ENCODE measurements at regions not wholly inside any gene's neighbourhood (a gene's known extent, or its start where the extent isn't known, plus 50 kb on each side); places are given as distances from the start of the nearest gene placed in this dataset.
"Not testable (repeated sequence)": the region's sequence is repeated elsewhere in the genome, so short reads cannot be mapped to it uniquely, and the experiment has no call there.

- H3K4me1 ChIP-seq (ENCODE audit: control insufficient read depth, insufficient read depth, low read length), result peaks cover 7% of the 10 kb centered on the region
- H3K36me3 ChIP-seq (ENCODE audit: control insufficient read depth, insufficient read depth, low read length), result no peaks in the 10 kb centered on the region
- no peaks in the 10 kb centered on the region for H3K27me3 ChIP-seq (ENCODE audit: control insufficient read depth, insufficient read depth, low read length)
- H3K9ac ChIP-seq (ENCODE audit: low read length), result no peak overlapping the region
- H3K27ac ChIP-seq (ENCODE audit: low read depth, low read length), result no peak overlapping the region
- H3K4me3 ChIP-seq (ENCODE audit: low read length), result no peak overlapping the region
These were observed 339.3 kb downstream of the PCNX1 start for GRCh38 chr14:71246539-71246938.

GRCh38 chr14:71247106-71247505 is 339.8 kb downstream of the PCNX1 start:
- Histone ChIP-seq H3K36me3 (ENCODE audit: control insufficient read depth, insufficient read depth, low read length) (no peaks in the 10 kb centered on the region), H3K27me3 (ENCODE audit: control insufficient read depth, insufficient read depth, low read length) (no peaks in the 10 kb centered on the region), H3K9ac (ENCODE audit: low read length) (no peak overlapping the region), H3K4me1 (ENCODE audit: control insufficient read depth, insufficient read depth, low read length) (peaks cover 7% of the 10 kb centered on the region), H3K4me3 (ENCODE audit: low read length) (no peak overlapping the region), H3K27ac (ENCODE audit: low read depth, low read length) (no peak overlapping the region)

- no peak overlapping the region for H3K9ac ChIP-seq (ENCODE audit: low read length)
- no peaks in the 10 kb centered on the region for H3K4me1 ChIP-seq (ENCODE audit: control insufficient read depth, insufficient read depth, low read length)
- no peak overlapping the region for H3K27ac ChIP-seq (ENCODE audit: low read depth, low read length)
- no peaks in the 10 kb centered on the region for H3K36me3 ChIP-seq (ENCODE audit: control insufficient read depth, insufficient read depth, low read length)
- no peaks in the 10 kb centered on the region for H3K27me3 ChIP-seq (ENCODE audit: control insufficient read depth, insufficient read depth, low read length)
- H3K4me3 ChIP-seq (ENCODE audit: low read length), result no peak overlapping the region
These were observed 340.9 kb downstream of the PCNX1 start for GRCh38 chr14:71248194-71248593.

GRCh38 chr14:71250347-71250746 is 343.1 kb downstream of the PCNX1 start:
- Histone ChIP-seq H3K27me3 (ENCODE audit: control insufficient read depth, insufficient read depth, low read length) (no peaks in the 10 kb centered on the region), H3K4me1 (ENCODE audit: control insufficient read depth, insufficient read depth, low read length) (no peaks in the 10 kb centered on the region), H3K36me3 (ENCODE audit: control insufficient read depth, insufficient read depth, low read length) (no peaks in the 10 kb centered on the region), H3K27ac (ENCODE audit: low read depth, low read length) (no peak overlapping the region), H3K9ac (ENCODE audit: low read length) (no peak overlapping the region), H3K4me3 (ENCODE audit: low read length) (no peak overlapping the region)

GRCh38 chr14:71250791-71251190 is 343.5 kb downstream of the PCNX1 start:
- no peak overlapping the region for H3K27ac ChIP-seq (ENCODE audit: low read depth, low read length)
- H3K9ac ChIP-seq (ENCODE audit: low read length), result no peak overlapping the region
- no peaks in the 10 kb centered on the region for H3K36me3 ChIP-seq (ENCODE audit: control insufficient read depth, insufficient read depth, low read length)
- H3K4me1 ChIP-seq (ENCODE audit: control insufficient read depth, insufficient read depth, low read length), result no peaks in the 10 kb centered on the region
- H3K4me3 ChIP-seq (ENCODE audit: low read length), result no peak overlapping the region
- no peaks in the 10 kb centered on the region for H3K27me3 ChIP-seq (ENCODE audit: control insufficient read depth, insufficient read depth, low read length)

- H3K36me3 ChIP-seq (ENCODE audit: control insufficient read depth, insufficient read depth, low read length); H3K9ac ChIP-seq (ENCODE audit: low read length); H3K4me1 ChIP-seq (ENCODE audit: control insufficient read depth, insufficient read depth, low read length); H3K27ac ChIP-seq (ENCODE audit: low read depth, low read length); H3K4me3 ChIP-seq (ENCODE audit: low read length); H3K27me3 ChIP-seq (ENCODE audit: control insufficient read depth, insufficient read depth, low read length): not testable (repeated sequence)
These were observed 346.9 kb downstream of the PCNX1 start for GRCh38 chr14:71254091-71254719.

GRCh38 chr14:71261206-71261605 is 353.9 kb downstream of the PCNX1 start:
- no peaks in the 10 kb centered on the region for H3K4me1 ChIP-seq (ENCODE audit: control insufficient read depth, insufficient read depth, low read length)
- H3K27me3 ChIP-seq (ENCODE audit: control insufficient read depth, insufficient read depth, low read length), result no peaks in the 10 kb centered on the region
- no peak overlapping the region for H3K4me3 ChIP-seq (ENCODE audit: low read length)
- no peak overlapping the region for H3K9ac ChIP-seq (ENCODE audit: low read length)
- no peaks in the 10 kb centered on the region for H3K36me3 ChIP-seq (ENCODE audit: control insufficient read depth, insufficient read depth, low read length)
- H3K27ac ChIP-seq (ENCODE audit: low read depth, low read length), result no peak overlapping the region

- Histone ChIP-seq H3K4me1 (ENCODE audit: control insufficient read depth, insufficient read depth, low read length) (no peaks in the 10 kb centered on the region), H3K36me3 (ENCODE audit: control insufficient read depth, insufficient read depth, low read length) (no peaks in the 10 kb centered on the region), H3K9ac (ENCODE audit: low read length) (no peak overlapping the region), H3K27ac (ENCODE audit: low read depth, low read length) (no peak overlapping the region), H3K27me3 (ENCODE audit: control insufficient read depth, insufficient read depth, low read length) (no peaks in the 10 kb centered on the region), H3K4me3 (ENCODE audit: low read length) (no peak overlapping the region)
These were observed 355.2 kb downstream of the PCNX1 start for GRCh38 chr14:71262441-71262840.

GRCh38 chr14:71264260-71264659 is 357.0 kb downstream of the PCNX1 start:
- Histone ChIP-seq H3K36me3 (ENCODE audit: control insufficient read depth, insufficient read depth, low read length) (no peaks in the 10 kb centered on the region), H3K9ac (ENCODE audit: low read length) (no peak overlapping the region), H3K4me3 (ENCODE audit: low read length) (no peak overlapping the region), H3K4me1 (ENCODE audit: control insufficient read depth, insufficient read depth, low read length) (no peaks in the 10 kb centered on the region), H3K27me3 (ENCODE audit: control insufficient read depth, insufficient read depth, low read length) (no peaks in the 10 kb centered on the region), H3K27ac (ENCODE audit: low read depth, low read length) (no peak overlapping the region)

- no peak overlapping the region for H3K4me3 ChIP-seq (ENCODE audit: low read length)
- H3K9ac ChIP-seq (ENCODE audit: low read length), result no peak overlapping the region
- H3K27me3 ChIP-seq (ENCODE audit: control insufficient read depth, insufficient read depth, low read length), result no peaks in the 10 kb centered on the region
- H3K4me1 ChIP-seq (ENCODE audit: control insufficient read depth, insufficient read depth, low read length), result no peaks in the 10 kb centered on the region
- H3K27ac ChIP-seq (ENCODE audit: low read depth, low read length), result no peak overlapping the region
- no peaks in the 10 kb centered on the region for H3K36me3 ChIP-seq (ENCODE audit: control insufficient read depth, insufficient read depth, low read length)
These were observed 359.8 kb downstream of the PCNX1 start for GRCh38 chr14:71267007-71267513.

GRCh38 chr14:71267691-71268090 is 360.4 kb downstream of the PCNX1 start:
- Histone ChIP-seq H3K4me3 (ENCODE audit: low read length) (no peak overlapping the region), H3K9ac (ENCODE audit: low read length) (no peak overlapping the region), H3K36me3 (ENCODE audit: control insufficient read depth, insufficient read depth, low read length) (no peaks in the 10 kb centered on the region), H3K4me1 (ENCODE audit: control insufficient read depth, insufficient read depth, low read length) (no peaks in the 10 kb centered on the region), H3K27ac (ENCODE audit: low read depth, low read length) (no peak overlapping the region), H3K27me3 (ENCODE audit: control insufficient read depth, insufficient read depth, low read length) (no peaks in the 10 kb centered on the region)

- H3K27ac ChIP-seq (ENCODE audit: low read depth, low read length), result no peak overlapping the region
- no peaks in the 10 kb centered on the region for H3K36me3 ChIP-seq (ENCODE audit: control insufficient read depth, insufficient read depth, low read length)
- H3K27me3 ChIP-seq (ENCODE audit: control insufficient read depth, insufficient read depth, low read length), result no peaks in the 10 kb centered on the region
- no peaks in the 10 kb centered on the region for H3K4me1 ChIP-seq (ENCODE audit: control insufficient read depth, insufficient read depth, low read length)
- no peak overlapping the region for H3K9ac ChIP-seq (ENCODE audit: low read length)
- no peak overlapping the region for H3K4me3 ChIP-seq (ENCODE audit: low read length)
These were observed 362.9 kb downstream of the PCNX1 start for GRCh38 chr14:71270111-71270510.

- no peak overlapping the region for H3K4me3 ChIP-seq (ENCODE audit: low read length)
- no peak overlapping the region for H3K27ac ChIP-seq (ENCODE audit: low read depth, low read length)
- no peaks in the 10 kb centered on the region for H3K27me3 ChIP-seq (ENCODE audit: control insufficient read depth, insufficient read depth, low read length)
- no peak overlapping the region for H3K9ac ChIP-seq (ENCODE audit: low read length)
- H3K36me3 ChIP-seq (ENCODE audit: control insufficient read depth, insufficient read depth, low read length), result no peaks in the 10 kb centered on the region
- H3K4me1 ChIP-seq (ENCODE audit: control insufficient read depth, insufficient read depth, low read length), result no peaks in the 10 kb centered on the region
These were observed 364.1 kb downstream of the PCNX1 start for GRCh38 chr14:71271166-71271945.

Measured in rectal smooth muscle tissue (tissue), 1 donor.